Progenitor cell of endocrine pancreas (in vitro differentiated cells): ENCODE measurements at regions not wholly inside any gene's neighbourhood (a gene's known extent, or its start where the extent isn't known, plus 50 kb on each side); places are given as distances from the start of the nearest gene placed in this dataset.

Experiments
- DNase-seq: peaks from one replicate; pipeline ENCODE4 v3.0.0; 2021; ENCODE audit warnings: low spot score; ENCODE audit not compliant: unreplicated experiment
- H3K27ac Mint-ChIP-seq: 2 replicates; pipeline ENCODE4 v1.8.0; 2021; ENCODE audit warnings: mild to moderate bottlenecking, moderate library complexity, mixed read lengths
- H3K27me3 Mint-ChIP-seq: 2 replicates; pipeline ENCODE4 v1.8.0; 2021; ENCODE audit warnings: mixed read lengths
- H3K36me3 Mint-ChIP-seq: 2 replicates; pipeline ENCODE4 v1.8.0; 2022; ENCODE audit warnings: mixed read lengths; ENCODE audit not compliant: insufficient read depth
- H3K4me1 Mint-ChIP-seq: 2 replicates; pipeline ENCODE4 v1.8.0; 2021; ENCODE audit warnings: low read depth, mixed read lengths
- H3K4me3 Mint-ChIP-seq: 2 replicates; pipeline ENCODE4 v1.8.0; 2021; ENCODE audit warnings: low read depth, mild to moderate bottlenecking, moderate library complexity, mixed read lengths
- H3K9me3 Mint-ChIP-seq: 2 replicates; pipeline ENCODE4 v1.8.0; 2021; ENCODE audit warnings: low read depth, mixed read lengths
- TF ChIP-seq, protein P1 (sequence below): fragments of 200-600 bp; sonication (generic); IDR thresholded peaks from one replicate; pipeline ENCODE4 v1.5.0; 2021; ENCODE audit warnings: antibody characterized with exemption, mild to moderate bottlenecking; ENCODE audit not compliant: unreplicated experiment

DNA sequence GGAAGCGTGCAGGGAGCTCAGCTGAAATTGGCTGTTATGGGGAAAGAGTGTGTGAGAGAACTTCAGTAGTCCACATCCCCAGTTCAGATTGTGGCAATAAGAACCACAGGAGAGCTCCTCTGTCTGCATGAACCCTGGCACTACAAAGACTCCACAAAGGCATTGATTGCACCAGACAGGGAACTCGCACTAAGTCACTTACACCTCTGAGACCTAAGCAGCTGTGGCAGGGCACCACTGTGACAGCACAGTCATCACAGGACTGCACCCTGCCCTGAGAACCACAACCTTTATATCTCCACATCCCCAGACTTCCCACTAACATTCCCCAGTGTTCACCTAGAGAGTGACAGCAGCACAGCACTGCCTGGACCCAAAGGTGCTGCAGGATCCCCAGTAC lies 226.8 kb downstream of the XPNPEP1 start:
- TF ChIP-seq, protein P1, sequence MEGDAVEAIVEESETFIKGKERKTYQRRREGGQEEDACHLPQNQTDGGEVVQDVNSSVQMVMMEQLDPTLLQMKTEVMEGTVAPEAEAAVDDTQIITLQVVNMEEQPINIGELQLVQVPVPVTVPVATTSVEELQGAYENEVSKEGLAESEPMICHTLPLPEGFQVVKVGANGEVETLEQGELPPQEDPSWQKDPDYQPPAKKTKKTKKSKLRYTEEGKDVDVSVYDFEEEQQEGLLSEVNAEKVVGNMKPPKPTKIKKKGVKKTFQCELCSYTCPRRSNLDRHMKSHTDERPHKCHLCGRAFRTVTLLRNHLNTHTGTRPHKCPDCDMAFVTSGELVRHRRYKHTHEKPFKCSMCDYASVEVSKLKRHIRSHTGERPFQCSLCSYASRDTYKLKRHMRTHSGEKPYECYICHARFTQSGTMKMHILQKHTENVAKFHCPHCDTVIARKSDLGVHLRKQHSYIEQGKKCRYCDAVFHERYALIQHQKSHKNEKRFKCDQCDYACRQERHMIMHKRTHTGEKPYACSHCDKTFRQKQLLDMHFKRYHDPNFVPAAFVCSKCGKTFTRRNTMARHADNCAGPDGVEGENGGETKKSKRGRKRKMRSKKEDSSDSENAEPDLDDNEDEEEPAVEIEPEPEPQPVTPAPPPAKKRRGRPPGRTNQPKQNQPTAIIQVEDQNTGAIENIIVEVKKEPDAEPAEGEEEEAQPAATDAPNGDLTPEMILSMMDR, result no peak
- H3K36me3 Mint-ChIP-seq, result no peaks in the 10 kb centered on the region
- no peak overlapping the region for H3K4me3 Mint-ChIP-seq

DNA sequence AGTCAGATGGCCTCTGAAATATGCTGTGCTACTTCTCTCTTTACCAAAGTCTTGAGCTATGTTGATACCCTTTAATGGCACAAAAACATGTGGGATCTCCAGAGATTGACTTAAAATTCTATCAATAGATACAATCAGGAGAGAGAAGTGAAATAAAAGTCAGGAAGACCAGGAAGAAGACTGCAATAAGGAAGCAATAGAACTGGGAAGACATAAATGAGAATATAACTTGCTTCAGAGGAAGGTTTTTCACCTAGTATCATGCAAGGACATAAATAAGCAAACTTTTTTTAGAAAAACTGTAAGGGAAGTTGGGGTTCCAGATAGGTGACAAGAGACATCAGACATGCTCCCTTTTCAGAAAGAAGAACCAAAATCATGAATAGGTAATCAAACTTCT lies 227.3 kb downstream of the XPNPEP1 start:
- TF ChIP-seq, protein P1, result no peak
- H3K27me3 Mint-ChIP-seq, result no peaks in the 10 kb centered on the region
- DNase-seq, result no peak
- H3K9me3 Mint-ChIP-seq, result no peaks in the 10 kb centered on the region
- no peaks in the 10 kb centered on the region for H3K36me3 Mint-ChIP-seq
- no peaks in the 10 kb centered on the region for H3K4me1 Mint-ChIP-seq
- no peak overlapping the region for H3K4me3 Mint-ChIP-seq
- no peak overlapping the region for H3K27ac Mint-ChIP-seq

More for the DNA sequence above, 226.8 kb downstream of the XPNPEP1 start:
- Mint-ChIP-seq H3K27ac (no peak overlapping the region), H3K9me3 (no peaks in the 10 kb centered on the region), H3K27me3 (no peaks in the 10 kb centered on the region), H3K4me1 (no peaks in the 10 kb centered on the region)
- no peak for DNase-seq

DNA sequence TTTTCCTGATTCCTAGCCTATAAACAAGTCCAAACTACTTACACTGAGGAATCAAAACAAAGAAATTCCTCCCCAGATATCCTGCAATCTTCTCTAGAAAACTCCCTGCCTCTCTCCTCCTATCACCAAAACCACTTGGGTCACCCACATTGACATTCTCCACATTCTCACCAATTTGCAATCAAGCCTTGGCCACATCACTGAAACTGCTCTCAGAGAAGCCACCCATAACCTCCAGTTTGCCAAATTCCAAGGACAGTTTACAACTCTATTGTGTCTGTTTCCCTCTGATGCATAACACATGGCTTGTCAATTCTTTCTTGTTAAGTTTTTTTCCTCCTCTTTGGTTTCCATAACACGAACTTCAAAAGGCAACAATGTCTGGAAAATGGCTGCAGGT lies 233.5 kb downstream of the XPNPEP1 start:
- TF ChIP-seq, protein P1, result no peak
- Mint-ChIP-seq H3K4me1 (no peaks in the 10 kb centered on the region), H3K4me3 (no peak overlapping the region), H3K27ac (no peak overlapping the region), H3K9me3 (peaks cover 15% of the 10 kb centered on the region), H3K27me3 (no peaks in the 10 kb centered on the region), H3K36me3 (no peaks in the 10 kb centered on the region)
- DNase-seq, result no peak

DNA sequence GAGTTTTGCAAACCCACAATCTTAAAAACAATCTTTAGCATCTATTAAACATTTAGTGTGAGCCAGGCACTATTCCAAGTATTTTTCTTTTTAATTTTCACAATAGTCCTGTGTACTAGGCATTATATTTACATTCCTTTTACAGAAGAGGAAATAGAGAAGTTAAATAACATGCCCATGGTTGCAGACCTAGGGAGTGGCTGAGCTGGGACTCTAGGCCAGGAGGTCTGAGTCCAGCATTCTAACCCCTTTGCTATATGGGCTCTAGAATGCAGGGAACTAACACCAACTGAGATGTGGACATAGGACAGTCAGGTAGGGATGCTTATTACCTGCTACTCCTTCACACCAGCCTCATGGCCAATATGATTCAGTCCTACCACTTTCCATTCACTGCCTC lies 243.8 kb downstream of the XPNPEP1 start:
- TF ChIP-seq, protein P1, result no peak
- no peaks in the 10 kb centered on the region for H3K36me3 Mint-ChIP-seq
- DNase-seq, result no peak
- H3K9me3 Mint-ChIP-seq, result peaks cover 3% of the 10 kb centered on the region
- H3K4me3 Mint-ChIP-seq, result no peak overlapping the region
- H3K4me1 Mint-ChIP-seq, result no peaks in the 10 kb centered on the region
- no peak overlapping the region for H3K27ac Mint-ChIP-seq
- peaks cover 6% of the 10 kb centered on the region for H3K27me3 Mint-ChIP-seq

DNA sequence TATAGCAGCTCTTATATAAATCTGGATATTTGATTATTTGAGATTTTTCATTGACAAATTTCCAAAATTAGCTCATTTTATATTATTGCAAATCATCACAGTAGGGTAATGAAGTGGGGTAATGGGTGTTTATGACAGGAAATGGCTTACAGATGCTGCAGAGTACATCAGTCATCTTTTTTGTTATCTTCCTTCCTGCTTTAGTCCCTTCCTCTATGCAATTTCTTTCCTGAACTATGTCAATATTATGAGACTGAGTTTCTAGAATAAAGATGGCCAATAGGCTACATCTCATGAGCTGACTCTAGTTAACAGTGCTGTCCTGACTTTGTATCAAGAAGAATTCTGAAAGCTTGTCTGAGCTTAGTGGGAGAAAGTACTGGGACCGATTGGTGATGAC lies 244.5 kb downstream of the XPNPEP1 start:
- DNase-seq, result no peak
- Mint-ChIP-seq H3K27me3 (peaks cover 6% of the 10 kb centered on the region), H3K4me3 (no peak overlapping the region), H3K4me1 (no peaks in the 10 kb centered on the region), H3K9me3 (no peaks in the 10 kb centered on the region), H3K36me3 (no peaks in the 10 kb centered on the region), H3K27ac (no peak overlapping the region)
- TF ChIP-seq, protein P1, result no peak
